ENCODE measurements at regions not wholly inside any gene's neighbourhood (a gene's known extent, or its start where the extent isn't known, plus 50 kb on each side); places are given as distances from the start of the nearest gene placed in this dataset.

DNA sequence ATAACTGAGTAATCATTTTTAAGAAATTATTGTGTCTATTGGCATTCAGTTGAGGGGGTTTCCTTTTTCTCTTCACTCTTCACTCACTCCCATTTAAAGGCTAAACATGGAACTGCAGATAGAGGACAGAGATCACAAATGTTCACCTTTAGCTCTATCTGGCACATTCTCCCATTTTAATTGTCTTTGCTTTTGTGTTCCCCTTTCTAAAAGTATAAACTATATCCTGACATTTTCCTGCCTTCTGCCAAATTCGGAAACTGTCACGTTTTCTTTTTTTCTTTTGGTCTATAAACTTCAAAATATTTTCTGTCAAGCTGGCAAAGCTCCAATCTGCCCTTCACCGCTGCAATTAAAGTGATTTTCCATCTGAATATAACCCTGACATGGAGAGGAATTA is 219.8 kb upstream of the CDKN3 start:
- TF ChIP-seq, protein P1, sequence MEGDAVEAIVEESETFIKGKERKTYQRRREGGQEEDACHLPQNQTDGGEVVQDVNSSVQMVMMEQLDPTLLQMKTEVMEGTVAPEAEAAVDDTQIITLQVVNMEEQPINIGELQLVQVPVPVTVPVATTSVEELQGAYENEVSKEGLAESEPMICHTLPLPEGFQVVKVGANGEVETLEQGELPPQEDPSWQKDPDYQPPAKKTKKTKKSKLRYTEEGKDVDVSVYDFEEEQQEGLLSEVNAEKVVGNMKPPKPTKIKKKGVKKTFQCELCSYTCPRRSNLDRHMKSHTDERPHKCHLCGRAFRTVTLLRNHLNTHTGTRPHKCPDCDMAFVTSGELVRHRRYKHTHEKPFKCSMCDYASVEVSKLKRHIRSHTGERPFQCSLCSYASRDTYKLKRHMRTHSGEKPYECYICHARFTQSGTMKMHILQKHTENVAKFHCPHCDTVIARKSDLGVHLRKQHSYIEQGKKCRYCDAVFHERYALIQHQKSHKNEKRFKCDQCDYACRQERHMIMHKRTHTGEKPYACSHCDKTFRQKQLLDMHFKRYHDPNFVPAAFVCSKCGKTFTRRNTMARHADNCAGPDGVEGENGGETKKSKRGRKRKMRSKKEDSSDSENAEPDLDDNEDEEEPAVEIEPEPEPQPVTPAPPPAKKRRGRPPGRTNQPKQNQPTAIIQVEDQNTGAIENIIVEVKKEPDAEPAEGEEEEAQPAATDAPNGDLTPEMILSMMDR (IDR thresholded peaks at IDR 0.05): no peak
- no peak for TF ChIP-seq POLR2A (IDR thresholded peaks at IDR 0.05)
